NOMO-1 (cell line): ENCODE measurements at regions not wholly inside any gene's neighbourhood (a gene's known extent, or its start where the extent isn't known, plus 50 kb on each side); places are given as distances from the start of the nearest gene placed in this dataset.
A peak's percentile ranks its signal among the peaks of the same experiment; 100 is the strongest.

Source experiments
- DNase-seq, 2 experiments: peaks; one replicate each; lab custom pipeline; 2025; ENCODE audit not compliant: unreplicated experiment in 2 of 2; lab: John Stamatoyannopoulos, UW

DNA sequence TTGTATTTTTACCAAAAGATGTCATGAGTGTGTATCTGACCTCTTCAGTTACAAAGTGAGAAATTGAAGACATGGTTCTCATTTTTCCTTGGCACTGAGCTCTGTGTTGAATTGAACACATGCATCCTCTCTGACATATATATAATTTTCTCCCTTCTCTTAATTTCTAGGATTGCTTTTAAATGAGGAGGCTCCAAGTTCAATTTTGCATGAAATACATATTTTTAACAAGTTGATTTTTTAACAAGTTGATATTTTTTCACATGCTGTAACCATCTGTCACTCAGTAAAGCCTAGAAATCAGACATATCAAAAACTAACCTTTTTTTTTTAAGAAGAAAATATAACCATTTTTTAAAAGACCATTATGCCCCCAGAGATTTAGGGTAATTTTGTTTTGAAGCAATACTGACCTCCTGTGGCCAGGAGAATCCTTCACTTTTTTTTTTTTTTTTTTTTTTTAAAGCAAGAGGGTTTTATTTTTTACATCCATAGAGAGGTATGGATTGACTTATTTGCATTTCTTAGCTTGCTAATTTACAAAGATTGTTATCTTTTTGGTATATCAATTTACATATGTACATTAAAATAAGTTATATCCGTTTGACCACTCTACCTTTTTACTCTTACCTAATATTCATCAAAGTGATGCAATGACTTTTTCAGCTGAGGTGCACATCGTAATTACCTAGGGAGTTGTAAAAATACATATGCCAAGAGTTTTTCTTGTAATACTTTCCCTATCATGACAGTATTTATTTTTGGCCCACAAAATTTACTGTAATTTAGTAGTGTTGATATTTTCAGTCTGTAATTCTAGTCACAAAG lies 161.8 kb downstream of the SOCS6 start:
- DNase-seq = peak in 1 of 2 experiments; percentile 1

DNA sequence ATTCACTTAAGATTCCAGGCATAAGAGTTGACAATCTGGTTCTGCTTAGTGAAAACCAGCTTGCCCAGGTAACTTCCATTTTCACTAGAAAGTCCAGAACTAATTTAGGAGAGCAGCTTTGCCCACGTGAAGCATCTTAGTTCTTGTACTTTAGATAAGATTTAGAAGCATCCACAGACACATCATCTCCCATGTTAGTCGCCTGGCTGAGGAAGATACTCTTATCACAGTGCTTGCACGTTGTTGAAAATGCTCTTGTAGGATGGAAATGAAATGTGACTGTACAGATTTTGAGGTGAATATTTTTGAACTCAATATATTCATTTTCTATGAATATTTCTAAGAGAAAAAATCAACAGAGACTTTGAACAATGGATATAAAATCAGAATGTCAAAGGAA lies 159.7 kb downstream of the SOCS6 start:
- DNase-seq = no peak

DNA sequence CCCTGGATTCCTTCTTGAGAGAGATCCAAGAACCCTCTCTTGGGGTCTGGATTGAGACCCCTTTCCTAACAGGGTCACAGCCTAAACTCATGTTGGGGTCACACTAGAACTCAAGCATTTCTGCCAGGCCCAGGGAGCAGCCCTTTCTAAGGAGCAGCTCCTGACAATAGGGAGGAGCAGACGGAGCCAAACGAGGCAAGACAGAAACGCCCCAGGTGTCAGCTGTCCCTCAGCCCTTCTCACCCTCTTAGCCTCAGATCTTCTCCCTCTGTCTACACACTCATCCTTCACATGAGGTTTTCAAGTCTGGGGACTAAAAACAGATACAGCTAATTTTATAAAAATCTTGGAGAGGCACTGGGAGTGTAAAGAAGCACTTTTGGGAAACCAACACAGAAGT lies 157.2 kb downstream of the SOCS6 start:
- no peak for DNase-seq

DNA sequence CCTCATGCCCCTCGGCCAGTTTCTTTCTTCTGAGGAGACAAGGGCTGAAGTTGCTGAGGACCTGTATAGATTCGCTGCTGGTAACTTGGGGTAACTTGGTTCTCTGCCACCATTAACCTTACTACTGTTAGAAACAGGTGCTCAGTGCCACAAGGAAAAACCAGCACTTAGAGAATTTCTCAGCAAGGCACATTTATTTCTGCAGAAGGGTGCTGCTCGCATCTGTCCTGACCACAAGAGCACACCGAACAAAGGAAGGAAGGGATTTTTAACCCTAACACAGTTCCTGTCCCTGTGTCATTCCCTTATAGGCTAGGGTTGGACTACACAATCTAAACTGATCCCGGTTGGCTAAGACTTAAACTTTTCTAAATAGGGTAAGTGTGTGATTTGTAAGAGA lies 154.1 kb downstream of the SOCS6 start:
- DNase-seq = no peak

DNA sequence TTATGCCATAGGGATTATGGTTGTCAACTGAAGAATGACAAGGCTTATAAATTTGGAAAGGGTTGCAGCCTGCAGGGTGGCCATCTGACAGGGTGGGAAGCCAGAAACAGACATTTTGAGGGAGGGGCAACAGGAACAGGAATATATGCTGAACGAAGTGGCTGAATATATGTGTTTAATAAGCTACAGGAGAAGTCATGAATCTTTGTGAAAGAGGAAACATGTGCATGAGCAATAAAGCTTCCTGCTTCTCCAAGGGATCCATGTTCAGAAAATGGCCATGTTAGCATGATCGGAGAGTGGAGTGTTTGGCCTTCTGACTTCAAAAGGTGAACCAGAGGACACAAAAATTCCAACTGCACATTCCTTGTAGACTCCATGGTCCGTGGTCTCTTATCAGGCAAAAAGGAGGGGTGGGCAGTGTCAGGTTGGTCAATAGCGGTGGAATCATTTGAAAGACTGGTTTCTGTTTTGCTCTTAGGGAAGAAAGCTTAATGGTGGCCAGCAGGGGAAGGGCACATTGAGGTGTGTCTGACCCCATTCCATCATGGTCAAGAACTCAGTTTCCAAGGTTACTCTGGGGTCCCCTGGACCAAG lies 144.1 kb downstream of the SOCS6 start:
- no peak for DNase-seq

DNA sequence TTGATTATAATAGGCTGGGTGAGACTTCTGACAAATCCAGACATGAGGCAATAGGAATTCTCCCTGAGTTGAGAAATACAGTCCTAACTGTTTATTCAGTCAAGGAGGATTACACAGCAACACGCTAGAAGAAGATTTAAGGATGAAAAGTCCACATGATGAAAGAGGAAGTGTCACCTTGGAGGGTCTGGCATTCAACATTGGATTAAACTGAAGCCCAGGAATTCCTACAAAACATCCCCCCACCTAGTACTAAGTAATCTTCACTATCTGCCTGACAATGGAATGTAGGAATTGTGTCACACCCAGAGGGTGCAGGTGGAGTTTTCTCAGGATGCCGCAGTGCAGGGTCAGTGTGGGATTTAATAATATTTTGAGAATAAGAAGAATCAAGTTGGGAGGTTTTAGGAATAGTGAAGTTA lies 142.4 kb downstream of the SOCS6 start:
- DNase-seq = no peak

DNA sequence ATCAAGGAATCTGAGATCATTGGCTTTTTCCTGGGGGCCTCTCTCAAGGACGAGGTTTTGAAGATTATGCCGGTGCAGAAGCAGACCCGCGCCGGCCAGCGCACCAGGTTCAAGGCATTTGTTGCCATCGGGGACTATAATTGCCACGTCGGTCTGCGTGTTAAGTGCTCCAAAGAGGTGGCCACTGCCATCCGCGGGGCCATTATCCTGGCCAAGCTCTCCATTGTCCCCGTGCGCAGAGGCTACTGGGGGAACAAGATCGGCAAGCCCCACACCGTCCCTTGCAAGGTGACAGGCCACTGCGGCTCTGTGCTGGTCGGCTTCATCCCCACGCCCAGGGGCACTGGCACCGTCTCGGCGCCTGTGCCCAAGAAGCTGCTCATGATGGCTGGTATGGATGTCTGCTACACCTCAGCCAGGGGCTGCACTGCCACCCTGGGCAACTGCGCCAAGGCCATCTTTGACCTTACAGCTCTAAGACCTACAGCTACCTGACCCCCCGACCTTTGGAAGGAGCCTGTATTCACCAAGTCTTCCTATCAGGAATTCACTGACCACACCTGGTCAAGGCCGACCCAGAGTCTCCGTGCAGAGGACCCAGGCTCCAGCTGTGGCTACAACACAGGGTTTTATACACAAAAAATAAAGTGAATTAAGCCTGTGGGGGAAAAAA lies 141.8 kb downstream of the SOCS6 start:
- no peak for DNase-seq

DNA sequence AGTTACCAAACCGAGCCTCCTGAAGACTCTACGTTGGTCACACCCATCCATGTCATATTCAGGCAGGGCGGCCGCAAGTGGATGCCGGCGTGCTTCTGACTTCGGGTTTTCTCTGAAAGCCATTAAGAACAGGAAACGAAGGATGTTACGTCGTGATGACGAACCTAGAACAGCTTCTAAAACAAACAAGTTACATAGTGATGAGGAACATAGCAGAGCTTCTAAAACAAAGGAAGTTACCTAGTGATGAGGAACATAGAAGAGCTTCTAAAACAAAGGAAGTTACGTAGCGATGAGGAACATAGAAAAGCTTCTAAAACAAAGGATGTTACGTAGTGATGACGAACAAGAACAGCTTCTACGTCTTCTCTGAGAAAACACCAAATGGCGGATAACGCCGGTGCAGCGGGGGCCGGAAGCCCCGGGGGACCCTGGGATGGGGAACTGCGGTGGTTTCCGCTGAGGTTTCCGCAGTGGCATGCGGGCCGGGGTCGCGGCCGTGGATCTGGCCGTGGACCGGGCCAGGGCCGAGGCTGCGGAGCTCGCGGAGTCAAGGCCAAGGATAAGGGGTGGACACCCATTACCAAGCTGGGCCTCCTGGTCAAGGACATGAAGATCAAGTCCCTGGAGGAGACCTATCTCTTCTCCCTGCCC lies 141.1 kb downstream of the SOCS6 start:
- DNase-seq = no peak

DNA sequence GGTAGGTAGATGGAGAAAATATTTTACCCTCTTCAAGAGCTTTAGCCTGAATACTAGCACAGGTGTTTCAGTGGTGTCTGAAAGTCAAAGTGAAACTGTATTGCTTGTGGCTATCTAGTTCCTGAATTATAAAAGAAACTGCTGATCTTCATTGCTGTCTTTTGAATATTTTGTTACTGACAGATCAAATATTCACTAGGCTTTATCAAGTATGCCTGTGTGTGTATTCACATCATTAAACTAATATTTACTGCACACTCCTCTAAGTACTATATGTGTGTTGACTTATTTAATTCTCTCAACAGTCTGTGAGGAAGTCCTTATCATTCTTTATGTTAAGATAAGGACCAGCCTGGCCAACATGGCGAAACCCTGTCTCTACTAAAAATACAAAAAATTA lies 139.6 kb downstream of the SOCS6 start:
- peak in 1 of 2 experiments; percentile 3 for DNase-seq

DNA sequence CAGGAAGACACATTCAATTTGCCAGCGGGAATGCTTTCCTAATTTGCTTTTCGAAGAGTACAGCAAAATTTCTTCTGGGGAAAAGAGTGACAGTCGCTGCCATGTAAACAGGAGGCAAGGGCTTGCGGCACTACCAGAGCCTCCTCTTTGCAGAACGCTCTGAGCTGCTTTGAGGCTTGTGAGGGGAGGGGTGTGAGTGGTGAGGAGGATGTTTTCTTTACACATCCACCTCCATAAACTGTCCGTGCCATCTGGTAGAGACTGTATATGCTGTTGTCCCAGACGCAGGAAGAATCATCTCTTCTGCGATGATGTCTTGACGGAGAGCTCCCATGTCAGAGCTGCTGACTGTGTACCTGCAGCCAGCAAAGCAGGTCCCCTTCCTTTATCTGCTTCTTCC lies 138.0 kb downstream of the SOCS6 start:
- no peak for DNase-seq

DNA sequence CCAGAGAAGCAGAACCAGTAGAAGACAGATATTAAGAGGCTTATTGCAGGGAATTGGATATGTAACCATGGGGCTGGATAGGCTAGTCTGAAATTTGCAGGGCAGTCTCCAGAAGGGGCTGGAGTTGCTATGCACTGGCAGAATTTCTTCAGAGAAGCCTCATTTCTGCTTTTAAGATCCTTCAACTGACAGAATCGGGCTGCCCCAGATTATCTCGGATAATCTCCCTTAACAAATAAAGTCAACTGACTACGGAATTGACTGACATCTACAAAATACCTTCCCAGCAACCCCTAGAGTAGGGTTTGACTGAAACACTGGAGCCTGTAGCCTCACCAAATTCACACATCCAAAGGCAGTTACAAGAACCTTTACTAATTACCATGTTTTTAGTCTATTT lies 136.4 kb downstream of the SOCS6 start:
- no peak for DNase-seq

DNA sequence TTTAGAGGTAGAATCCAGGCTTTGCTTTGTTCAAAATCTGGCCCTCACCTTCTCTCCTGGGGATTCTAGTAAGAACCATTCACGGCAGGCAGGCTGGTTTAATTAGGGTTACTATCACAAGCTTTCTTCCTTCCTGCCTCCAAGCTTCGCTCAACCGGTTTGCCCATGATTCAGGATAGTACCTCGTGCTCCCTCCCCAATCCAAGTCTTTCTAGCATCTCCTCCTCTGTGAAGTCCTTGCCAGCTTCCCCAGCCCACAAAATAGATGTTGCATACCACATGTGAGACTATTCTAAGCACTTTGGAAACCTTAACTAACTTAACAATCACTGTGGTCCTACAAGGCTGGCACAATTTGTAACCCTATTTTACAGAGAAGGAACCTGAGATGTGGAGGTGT lies 135.1 kb downstream of the SOCS6 start:
- DNase-seq = no peak

DNA sequence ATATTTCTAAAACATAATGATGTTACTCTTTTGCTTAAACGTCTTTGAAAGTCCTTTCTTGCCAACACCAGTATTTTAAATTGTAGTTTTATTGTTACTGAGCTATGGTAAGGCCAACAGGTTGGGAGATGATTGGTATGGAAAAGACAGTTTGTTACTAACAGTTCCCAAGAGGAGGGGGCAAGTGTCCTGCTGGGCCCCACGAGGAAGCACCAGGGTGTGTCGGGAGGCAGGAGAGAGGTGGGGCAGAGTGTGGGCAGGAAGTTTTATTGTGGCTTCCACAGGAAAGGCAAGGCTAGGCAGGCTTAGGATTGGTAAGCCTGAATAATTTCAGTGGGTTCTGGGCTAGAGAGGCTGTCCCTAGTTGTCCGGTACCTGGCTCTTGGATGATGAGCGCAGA lies 134.3 kb downstream of the SOCS6 start:
- DNase-seq = no peak

DNA sequence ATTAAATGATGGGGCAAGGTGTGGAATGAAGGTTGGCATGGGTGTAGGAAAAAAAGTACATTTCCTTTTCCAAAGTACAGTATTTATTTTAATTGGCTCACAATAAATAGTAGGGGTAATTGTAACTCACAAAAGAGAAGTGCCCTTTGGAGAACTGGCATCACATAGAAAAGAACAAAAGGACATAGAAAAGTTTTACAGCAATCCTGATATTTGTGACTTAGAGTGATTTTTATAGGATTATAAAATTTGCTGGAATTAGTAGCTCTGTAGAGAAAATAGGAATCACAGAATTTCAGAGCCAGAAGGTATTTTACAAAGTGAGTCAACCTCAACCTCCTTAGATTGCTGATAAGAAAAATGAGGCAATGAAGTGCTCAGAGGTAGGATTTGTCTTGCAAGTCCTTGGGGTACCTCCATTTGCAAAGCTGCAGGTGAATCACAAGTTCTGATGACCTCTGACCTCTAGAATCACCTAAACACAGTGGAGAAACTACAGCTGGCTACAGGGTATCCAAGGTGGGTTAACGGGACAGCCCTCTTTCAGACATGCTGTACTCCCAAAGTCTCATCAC lies 133.6 kb downstream of the SOCS6 start:
- DNase-seq = peak in 1 of 2 experiments; percentile 59

DNA sequence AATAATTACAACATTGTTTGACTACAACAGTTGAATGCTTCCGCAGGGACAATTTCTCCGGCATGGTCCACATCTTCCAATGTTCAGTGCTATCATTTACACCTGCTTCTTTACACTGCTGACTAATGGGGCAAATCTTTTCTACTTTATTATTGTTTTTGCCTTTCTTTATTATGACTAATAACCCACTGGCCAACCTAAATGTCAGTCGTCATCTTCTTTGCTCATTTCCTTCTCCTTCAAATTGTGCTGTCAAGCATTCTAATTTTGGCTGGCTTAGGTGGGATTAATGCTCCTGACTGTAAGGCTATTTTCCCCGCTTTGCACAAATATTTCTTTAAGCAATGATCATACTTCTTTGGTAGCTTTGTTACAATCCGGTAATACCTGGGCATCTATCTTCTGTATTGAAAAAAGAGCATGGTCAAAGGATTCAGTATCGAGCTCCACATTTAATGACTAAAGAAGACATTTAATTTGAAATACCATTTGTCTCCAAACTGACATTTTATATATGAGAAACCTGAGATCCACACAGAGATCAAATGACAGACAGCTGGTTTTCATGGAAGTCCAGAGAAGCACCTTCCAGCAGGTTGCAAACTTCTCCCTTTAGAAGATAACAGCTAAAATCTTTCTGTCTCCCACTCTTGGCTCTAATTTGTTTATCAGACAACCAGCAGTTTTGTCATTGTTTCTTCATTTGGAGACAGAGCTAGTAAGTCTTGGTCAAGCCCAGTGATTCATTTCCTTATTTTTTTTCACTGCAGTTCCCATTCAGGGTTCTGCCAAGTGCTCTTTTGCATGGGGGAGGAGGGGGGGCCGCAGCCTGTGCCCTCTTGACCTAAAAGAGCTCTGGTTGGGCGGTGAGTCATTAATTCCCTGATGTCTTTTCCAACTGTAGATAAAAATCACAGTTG lies 132.9 kb downstream of the SOCS6 start:
- peak; percentile 79 to 90 for DNase-seq

DNA sequence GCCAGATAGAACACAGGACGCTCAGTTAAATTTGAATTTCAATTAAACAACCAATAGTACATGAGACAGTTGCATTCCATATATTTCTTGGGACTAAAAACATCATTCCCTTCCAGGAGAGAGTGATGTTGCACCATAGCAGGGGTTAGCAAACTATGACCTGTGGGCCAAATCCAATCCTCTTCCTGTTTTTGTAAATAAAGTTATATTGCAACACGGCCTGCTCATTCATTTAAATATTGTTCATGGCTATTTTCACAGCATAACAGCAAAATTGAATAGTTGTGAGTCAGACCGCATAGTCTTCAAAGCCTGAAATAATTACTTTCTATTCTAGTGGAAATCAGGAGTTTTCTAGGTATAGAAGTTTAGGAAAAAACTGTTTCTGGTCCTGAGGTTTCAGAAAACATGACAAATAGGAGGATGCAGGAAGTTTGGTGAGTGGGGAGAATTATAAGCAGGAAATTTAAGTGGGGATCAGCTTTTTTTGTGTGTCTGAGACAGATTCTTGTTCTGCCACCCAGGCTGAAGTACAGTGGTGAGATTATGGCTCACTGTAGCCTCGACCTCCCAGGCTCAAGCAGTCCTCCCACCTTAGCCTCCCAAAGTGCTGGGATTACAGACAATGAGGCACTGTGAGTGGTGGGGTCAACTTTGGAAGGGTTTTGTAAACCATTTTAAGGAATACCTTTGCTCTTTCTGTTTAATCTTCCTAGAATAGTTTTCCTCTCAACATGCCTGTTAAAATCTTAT lies 131.5 kb downstream of the SOCS6 start:
- DNase-seq = peak; percentile 53 to 54

DNA sequence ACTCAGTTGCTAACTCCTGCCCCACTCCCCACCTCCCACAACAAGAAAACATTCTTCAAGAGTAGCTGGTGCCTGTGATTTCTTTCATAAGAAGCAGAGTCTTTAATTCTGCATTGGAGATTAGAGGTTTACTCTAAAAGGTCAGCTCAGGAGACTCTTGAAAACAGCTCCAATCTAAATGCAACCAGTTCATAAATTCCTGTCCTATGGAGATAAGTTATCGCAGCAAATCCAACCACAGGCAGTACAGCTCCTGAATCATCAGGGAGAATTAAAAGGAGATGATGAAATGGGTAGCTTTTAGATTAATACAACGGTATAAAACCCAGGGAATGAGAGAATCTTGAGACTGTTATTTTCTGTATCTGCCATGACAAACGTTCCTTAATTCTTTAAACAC lies 130.7 kb downstream of the SOCS6 start:
- no peak for DNase-seq

DNA sequence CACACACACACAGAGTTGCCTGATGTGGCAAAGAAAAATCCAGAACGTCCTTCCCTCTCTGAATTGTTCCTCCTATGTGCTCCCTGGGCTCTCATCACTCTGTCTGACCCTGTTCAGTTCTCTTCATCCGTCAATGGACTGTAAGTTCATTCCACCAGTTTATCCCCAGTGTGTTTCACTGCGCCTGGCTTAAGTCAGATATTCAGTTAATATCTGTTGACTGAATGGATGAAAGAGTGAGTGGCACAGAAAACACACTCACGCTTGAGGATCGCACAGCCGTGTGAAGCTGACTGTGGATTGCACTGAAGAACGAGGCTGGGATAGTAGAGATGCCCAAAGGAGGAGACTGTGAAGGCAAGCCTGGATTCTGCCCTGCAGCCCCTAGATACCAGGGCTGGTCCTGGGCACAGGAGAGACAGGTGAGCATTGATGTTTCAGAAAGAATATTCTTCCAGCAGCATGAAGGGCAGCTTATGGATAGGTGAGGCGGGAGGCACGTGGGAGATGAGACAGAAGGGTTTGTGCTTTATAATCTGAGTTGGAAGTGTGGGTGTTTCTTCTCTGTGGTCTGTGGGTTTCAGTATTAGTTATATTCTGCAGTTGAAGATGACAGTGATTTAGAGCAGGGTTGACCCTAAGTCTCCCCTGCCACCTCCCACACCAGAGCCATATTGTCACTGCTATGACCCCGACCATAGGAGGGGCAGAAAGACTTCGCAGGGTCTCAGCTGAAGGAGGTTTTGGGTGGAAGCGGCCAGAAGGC lies 129.9 kb downstream of the SOCS6 start:
- no peak for DNase-seq

DNA sequence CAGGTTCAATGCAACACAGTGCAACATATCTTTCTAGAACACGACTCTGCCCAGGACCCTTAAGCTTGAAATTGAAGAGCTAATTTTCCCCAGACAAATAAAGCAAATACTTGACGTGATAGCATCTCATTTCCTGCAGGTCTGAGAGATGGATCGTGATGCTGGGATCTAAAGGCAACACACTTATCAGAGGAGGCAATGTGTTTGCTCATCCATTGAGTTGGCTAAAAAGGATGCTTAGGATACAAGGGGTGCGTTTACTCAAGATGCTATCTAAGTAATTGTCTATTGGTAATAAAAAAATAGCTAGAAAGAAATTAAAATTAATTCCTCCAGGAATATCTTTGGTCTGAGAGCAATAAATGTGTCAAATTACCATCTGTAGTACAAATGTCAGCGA lies 129.0 kb downstream of the SOCS6 start:
- no peak for DNase-seq
